ENCODE measurements at regions not wholly inside any gene's neighbourhood (a gene's known extent, or its start where the extent isn't known, plus 50 kb on each side); places are given as distances from the start of the nearest gene placed in this dataset.

- TF ChIP-seq CTCF (IDR thresholded peaks at IDR 0.05; ENCODE audit: low read depth, low read length) = no peak
- no peak for DNase-seq (ENCODE audit: extremely low read depth, low read depth)
These were observed 214.2 kb downstream of the MTX2 start for GRCh38 chr2:176483476-176483875.

GRCh38 chr2:176483901-176484568 lies 214.8 kb downstream of the MTX2 start:
- TF ChIP-seq CTCF (IDR thresholded peaks at IDR 0.05; ENCODE audit: low read depth, low read length) = no peak

GRCh38 chr2:176484838-176485237 lies 215.6 kb downstream of the MTX2 start:
- TF ChIP-seq CTCF (IDR thresholded peaks at IDR 0.05; ENCODE audit: low read depth, low read length) = no peak
- DNase-seq (ENCODE audit: extremely low read depth, low read depth) = no peak

More at GRCh38 chr2:176483901-176484568, 214.8 kb downstream of the MTX2 start:
- DNase-seq (ENCODE audit: extremely low read depth, low read depth) = no peak

DNA sequence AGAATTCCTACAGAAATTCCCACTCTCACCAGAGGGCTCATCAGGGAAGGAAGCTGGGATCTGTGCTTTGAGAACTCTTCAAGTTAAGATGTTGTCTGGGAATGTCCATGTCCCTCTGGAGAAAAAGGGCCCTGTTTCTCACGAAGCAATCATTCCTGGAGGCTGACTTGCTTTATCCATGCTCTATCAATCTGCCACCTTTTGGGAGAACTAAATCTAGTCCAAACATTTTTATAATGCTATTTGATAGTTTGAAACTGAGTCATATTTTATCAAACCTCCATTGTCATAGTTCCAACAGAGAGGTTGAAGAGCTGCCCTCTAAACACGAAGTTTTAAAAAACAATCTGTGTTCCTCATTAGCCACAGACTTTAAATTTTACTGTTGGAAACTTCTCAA lies 219.2 kb downstream of the MTX2 start:
- no peak for TF ChIP-seq CTCF (IDR thresholded peaks at IDR 0.05; ENCODE audit: low read depth, low read length)
- no peak for DNase-seq (ENCODE audit: extremely low read depth, low read depth)

GRCh38 chr2:176490061-176490861 lies 221.0 kb downstream of the MTX2 start:
- no peak for TF ChIP-seq CTCF (IDR thresholded peaks at IDR 0.05; ENCODE audit: low read depth, low read length)
- DNase-seq (ENCODE audit: extremely low read depth, low read depth) = no peak

DNA sequence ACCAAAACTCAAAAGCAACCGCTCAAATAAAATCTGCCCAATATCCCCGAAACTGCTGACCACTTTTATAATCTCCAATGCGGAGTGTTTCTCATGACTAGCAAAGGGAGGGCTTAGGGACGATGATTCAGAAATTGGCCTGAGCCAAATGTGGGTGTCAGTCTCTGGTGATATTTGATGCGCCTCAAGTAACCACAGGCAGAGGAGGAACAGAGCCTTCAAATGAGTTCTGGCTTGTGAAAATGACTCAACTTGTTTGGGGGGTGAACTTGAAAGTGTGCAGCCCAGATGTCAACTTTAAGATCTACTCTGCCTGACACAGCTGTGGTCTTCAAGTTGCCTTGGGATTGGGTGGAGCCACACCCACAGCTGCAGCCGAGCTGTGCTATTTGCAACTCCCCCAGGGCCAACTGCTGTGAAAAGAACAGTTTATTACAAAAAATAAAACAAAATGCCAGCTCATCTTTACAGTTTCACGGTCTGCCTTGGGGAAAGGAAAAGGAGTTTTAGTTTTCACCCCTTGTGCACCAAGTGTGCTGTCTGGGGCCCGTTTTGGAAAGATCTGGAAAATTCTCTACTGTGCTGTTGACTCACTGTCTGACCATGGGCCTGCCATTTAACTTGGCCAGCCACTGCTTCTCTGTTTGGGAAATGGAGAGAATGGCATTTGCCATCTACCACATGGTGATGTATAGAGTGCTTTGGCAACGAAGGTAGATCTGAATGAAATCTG lies 222.1 kb downstream of the MTX2 start:
- TF ChIP-seq CTCF (IDR thresholded peaks at IDR 0.05; ENCODE audit: low read depth, low read length) = no peak
- DNase-seq (ENCODE audit: extremely low read depth, low read depth) = peak; percentile 96

DNA sequence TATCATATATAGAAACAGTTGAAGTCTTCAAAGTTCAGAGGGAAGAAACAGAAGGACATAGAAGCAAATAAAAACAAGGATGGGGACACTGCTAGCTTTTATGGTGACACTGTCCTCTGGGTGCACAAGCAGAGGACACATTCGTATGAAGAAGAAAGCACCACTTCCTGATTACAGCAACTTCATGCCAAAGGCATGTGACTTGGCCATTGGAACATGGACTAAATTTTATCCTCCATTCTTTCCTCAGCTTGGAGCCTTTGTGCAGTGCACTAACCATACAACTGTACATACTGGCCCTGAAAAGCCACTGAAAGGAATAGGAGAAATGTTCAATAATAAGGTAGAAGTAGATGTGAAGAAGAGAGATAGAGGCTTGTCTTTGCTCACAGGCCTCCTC lies 223.3 kb downstream of the MTX2 start:
- TF ChIP-seq CTCF (IDR thresholded peaks at IDR 0.05; ENCODE audit: low read depth, low read length) = no peak
- DNase-seq (ENCODE audit: extremely low read depth, low read depth) = no peak
